HG02623 (cell line): ENCODE measurements at regions not wholly inside any gene's neighbourhood (a gene's known extent, or its start where the extent isn't known, plus 50 kb on each side); places are given as distances from the start of the nearest gene placed in this dataset.

Experiments used
- ATAC-seq: cut with Tn5 transposase; IDR thresholded peaks from one replicate; pipeline ENCODE4 v1.9.1; 2021; ENCODE audit warnings: moderate library complexity; ENCODE audit not compliant: unreplicated experiment

GRCh38 chr20:53751620-53752318 lies 158.1 kb upstream of the ZNF217 start:
- peak; percentile 6 for ATAC-seq

- ATAC-seq = peak; percentile 79
Observed at GRCh38 chr20:53750827-53751619, 157.4 kb upstream of the ZNF217 start.

- ATAC-seq = no peak
Observed at GRCh38 chr20:53749499-53749898, 155.9 kb upstream of the ZNF217 start.

- ATAC-seq = no peak
Observed at GRCh38 chr20:53748821-53749421, 155.3 kb upstream of the ZNF217 start.

- no peak for ATAC-seq
Observed at GRCh38 chr20:53748176-53748575, 154.5 kb upstream of the ZNF217 start.

- no peak for ATAC-seq
Observed at GRCh38 chr20:53743607-53744260, 150.1 kb upstream of the ZNF217 start.

GRCh38 chr20:53742685-53743081 lies 149.0 kb upstream of the ZNF217 start:
- ATAC-seq = no peak

- no peak for ATAC-seq
Observed at GRCh38 chr20:53741726-53742028, 148.0 kb upstream of the ZNF217 start.

- ATAC-seq = peak; percentile 42
Observed at GRCh38 chr20:53739799-53740785, 146.5 kb upstream of the ZNF217 start.

- no peak for ATAC-seq
Observed at GRCh38 chr20:53738945-53739798, 145.5 kb upstream of the ZNF217 start.

GRCh38 chr20:53738039-53738944 lies 144.7 kb upstream of the ZNF217 start:
- no peak for ATAC-seq

- no peak for ATAC-seq
Observed at GRCh38 chr20:53737396-53738038, 143.9 kb upstream of the ZNF217 start.

GRCh38 chr20:53736757-53737395 lies 143.2 kb upstream of the ZNF217 start:
- ATAC-seq = no peak

- ATAC-seq = no peak
Observed at GRCh38 chr20:53736122-53736756, 142.6 kb upstream of the ZNF217 start.

GRCh38 chr20:53735536-53736050 lies 142.0 kb upstream of the ZNF217 start:
- ATAC-seq = no peak

- ATAC-seq = no peak
Observed at GRCh38 chr20:53734006-53734688, 140.5 kb upstream of the ZNF217 start.
